GM21526 (cell line): ENCODE measurements at regions not wholly inside any gene's neighbourhood (a gene's known extent, or its start where the extent isn't known, plus 50 kb on each side); places are given as distances from the start of the nearest gene placed in this dataset.
"Not testable (repeated sequence)": the region's sequence is repeated elsewhere in the genome, so short reads cannot be mapped to it uniquely, and the experiment has no call there.

Source experiments
- ATAC-seq: cut with Tn5 transposase; IDR thresholded peaks from one replicate; pipeline ENCODE4 v1.9.1; 2021; ENCODE audit warnings: moderate library complexity; ENCODE audit not compliant: unreplicated experiment, low FRiP score

DNA sequence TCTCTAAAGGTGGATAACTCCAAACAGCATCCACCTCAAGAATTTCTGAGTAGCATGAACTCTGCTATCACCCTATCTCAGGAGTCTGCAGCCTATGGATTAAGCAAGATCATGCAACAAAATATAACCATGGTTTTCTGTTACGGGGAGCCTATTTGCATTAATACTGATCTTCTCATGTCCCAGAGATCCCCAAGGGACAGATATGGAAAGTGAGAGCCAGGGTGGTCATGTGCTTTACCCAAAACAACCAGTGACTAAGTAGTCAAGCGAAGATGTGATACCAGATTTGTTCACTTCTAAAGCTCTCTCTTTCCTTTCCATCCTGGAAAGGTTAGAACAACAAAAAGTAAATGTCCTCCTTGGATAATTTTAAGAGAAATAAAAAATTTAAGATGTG is 125.1 kb downstream of the PRRX1 start:
- ATAC-seq: no peak

DNA sequence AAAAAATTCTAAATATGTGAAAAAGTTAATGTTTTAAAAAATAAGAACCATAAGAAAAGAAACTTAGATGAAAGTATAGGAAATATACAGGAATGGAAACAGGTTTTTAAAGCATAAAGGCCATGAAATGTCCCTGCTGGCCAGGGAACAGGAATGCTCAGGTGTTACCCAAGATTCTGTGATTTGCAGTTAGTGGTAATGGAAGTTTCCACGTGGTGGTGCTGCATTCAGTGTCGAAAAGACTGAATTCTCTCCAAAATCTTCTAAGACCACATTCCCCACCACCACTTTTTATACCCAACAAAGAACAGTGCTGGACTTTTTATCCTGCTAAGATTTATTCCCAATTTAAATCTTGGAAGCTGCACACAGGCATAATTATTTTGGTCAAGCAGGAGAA is 126.2 kb downstream of the PRRX1 start:
- ATAC-seq: no peak

DNA sequence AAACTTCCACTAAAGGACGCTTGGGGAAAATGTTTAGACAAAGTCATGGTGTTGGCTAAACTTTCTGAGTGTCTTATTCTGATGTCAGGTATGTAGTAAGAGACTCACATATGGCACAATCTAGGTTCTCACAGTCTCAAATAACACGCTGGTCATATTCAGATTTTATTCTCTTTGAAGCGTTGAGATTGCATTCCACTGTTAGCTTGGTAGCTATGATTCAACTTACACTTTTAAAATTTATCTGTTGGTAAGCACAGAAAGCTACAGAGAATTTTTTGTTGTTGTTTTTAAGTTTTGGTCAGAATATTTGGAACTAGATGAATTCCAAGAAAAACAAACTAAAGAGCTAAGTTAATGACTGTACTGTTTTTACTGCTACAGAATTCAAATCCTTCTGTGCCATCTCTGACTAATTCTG is 126.7 kb downstream of the PRRX1 start:
- ATAC-seq: no peak

DNA sequence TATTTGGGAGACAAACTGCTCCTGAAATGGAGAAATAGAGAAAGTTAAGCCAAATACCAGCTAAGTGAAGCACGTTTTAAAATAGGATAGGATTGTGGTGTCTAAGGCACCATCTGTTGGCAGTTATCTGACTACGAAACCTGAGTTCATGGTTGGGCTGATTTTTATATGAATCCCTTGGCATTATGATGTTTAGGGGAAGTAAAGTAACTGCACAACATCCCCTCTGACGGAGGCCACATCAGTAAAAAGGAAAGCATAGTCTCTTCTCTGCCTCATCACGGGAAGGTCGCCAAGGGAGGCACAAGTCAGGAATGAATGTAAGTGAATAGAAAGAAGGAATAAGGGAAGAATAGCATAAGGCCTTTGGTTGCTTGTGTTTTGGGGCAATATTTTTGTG is 128.0 kb downstream of the PRRX1 start:
- ATAC-seq: no peak

DNA sequence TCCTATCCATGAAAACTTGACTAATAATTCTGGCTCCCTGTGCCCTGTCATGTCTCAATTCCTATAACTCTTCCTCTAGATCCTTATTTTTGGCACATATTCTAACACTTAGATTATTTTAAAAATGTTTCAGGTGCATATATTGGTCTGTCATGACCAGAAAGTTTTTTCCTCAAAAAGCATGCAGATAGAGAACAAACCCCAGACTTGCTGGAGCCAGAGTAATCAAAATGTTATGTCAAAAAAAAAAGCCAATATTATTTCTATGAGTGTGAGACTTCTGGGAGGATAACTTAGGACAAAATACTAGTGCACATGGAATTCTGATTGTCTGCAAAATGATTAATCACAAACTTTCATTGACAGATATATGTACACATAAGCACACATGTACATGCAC is 135.1 kb upstream of the MROH9 start:
- ATAC-seq: no peak

DNA sequence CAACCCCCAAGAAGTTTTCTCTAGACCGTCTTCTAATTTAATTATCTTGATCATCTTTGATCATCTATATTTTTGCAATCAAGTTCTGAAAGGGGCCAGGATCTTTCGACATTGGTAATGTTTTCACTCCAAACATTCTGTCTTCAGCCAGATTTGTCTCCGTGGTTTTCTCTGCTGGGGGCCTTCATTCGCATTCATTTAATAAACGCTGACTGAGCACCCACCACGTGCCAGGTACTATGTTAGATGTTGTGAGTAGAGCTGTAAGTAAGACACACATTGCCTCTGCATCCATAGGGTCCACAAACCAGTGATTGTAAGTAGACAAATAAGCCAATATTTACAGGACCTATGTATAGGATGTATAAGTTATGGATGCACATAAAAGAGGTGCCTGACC is 134.5 kb upstream of the MROH9 start:
- no peak for ATAC-seq

DNA sequence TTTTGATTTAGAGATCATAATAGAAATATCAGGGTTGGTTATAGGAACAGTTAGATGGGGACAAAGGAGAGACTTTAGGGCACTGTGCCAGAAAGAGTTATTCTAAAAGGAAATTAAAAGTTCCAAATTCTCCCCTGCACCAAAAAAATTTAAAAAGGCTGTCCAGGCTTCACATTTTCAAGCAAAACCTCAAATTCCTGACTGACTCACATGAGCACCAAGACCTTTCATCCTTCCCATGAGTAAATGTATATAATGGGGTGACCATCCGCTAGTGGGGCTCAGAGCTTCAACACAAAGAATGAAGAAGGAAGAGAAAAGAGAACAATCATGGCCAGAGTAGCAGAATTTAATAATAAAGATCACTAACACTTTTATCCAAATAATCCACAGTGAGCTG is 131.6 kb upstream of the MROH9 start:
- no peak for ATAC-seq

DNA sequence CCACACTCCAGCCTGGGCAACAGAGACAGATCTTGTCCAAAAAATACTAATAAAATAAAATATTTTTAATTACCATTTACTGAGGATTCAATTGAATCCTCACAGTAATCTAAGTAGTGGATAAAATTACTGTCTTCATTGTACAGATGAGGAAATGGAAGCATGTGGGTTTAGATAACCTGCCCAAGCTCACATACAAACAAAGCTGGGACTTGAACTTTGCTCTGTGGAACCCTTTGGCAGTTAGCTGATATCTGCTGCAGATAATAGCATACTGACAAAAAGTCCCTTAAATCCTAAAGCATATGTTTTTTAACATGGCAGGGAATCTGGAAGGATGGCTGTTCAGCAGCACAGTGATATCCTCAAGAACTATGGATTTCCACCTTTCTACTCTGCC is 130.9 kb upstream of the MROH9 start:
- ATAC-seq: no peak

DNA sequence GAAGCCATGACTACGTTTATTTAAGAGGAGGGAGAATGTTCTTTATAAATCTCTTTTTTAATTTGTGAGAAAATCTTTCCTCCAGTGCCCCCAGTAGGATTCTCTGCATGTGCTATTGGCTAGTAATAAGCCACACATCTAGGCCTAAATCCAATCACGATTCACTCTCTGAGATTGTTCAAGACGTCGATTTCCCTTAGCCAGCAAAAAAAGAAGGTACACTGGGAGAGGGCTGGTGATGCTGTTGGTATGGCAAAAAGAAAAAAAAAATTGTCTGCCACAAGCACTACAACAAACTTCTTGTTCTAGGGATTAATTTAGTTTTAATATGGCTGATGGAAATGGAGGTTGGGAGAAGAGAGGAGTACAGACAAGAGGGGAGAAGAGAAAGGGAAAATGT is 130.5 kb upstream of the MROH9 start:
- no peak for ATAC-seq

DNA sequence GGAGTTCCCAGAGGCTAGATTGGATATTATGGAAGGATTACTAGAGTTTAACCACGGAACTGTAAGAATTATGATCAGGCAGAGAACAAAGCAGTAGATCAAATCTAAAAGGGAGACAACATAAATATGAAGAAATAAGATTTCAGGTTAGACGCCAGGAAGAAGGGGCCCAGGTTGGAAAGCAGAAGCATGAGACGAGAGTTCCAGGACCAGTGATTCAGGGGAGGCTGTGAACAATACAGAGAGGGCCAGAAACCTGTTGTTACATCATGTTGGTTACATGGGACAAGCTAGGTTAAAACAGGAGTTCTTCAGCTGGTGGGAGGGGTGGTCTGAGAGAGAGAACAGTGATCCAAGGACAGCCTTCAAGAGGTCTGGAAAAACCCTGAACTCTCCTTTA is 128.4 kb upstream of the MROH9 start:
- no peak for ATAC-seq

DNA sequence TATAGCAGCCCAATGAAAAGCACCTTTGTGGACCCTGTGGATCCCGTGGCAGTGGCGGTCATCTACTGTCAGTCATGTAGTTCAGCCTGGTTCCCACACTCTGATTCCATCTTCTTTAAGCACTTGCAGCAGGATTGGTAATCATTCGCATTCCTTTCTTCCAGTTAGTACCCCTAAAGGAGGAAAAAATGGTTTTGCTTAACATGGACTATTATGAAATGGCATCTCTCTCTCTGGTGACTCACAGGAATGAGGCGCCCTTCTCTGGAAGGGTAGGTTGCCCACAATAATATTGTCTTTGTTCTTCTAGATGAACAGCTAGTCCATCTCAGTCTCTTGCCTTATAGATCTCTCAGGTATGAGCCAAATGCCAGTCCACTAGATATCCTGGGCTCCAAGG is 127.9 kb upstream of the MROH9 start:
- no peak for ATAC-seq

DNA sequence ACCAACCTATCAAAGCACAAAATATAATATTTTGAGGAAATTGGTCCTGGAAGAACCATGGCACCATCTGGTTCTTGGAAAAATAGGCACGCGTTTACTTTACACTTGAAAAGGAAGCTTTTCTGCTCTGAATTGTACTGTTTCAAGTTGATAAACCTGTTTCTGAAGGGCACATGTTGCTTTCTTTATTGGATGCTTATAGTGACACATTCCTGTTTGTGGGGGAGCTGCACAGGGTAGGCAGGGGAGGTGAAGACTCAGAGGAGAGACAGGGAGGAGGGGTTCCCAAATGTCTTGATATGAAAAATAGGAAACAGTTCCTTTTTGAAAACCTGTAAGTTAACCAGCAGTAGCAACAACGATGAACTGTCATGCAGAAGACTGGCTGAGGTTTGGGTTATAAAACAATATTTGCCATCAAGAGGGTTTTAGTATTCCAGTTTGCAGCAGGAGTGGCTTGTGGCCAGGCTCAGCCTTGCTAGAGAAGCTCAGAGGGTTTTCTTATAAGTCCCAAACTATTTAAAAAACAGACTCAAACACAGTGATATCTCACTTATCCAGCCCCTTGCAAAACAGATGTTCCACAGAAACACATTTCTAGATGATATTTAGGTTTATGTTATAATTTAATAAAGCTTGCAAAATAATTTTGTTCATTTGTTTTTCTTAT is 127.0 kb upstream of the MROH9 start:
- no peak for ATAC-seq

DNA sequence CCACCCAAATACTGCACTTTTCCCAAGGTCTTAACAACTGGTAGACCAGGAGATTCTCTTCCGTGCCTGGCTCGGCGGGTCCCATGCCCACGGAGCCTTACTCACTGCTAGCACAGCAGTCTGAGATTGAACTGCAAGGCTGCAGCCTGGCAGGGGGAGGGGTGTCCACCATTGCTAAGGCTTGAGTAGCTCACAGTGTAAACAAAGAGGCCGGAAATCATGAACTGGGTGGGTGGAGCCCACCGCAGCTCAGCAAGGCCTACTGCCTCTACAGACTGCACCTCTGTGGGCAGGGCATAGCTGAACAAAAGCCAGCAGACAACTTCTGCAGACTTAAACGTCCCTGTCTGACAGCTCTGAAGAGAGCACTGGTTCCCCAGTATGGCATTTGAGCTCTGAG is 124.3 kb upstream of the MROH9 start:
- ATAC-seq: not testable (repeated sequence)

DNA sequence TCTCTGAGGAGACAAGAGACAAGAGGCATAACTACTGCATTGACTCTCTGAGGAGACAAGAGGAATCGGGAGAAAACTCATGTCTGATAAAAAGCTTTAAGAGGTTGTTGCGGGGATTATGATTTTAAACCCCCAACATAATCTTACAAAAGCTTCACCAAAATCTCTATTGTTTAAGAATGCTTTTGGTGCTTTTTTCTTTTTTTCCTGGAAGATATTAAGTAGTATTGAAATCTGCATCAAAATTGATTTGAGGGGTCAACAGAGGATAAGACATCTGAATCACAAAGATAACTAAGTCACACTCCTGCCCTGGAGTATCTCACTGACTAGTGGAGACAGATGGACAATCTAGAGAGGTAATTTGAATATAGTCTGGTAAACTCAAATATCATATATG is 115.6 kb upstream of the MROH9 start:
- ATAC-seq: no peak

DNA sequence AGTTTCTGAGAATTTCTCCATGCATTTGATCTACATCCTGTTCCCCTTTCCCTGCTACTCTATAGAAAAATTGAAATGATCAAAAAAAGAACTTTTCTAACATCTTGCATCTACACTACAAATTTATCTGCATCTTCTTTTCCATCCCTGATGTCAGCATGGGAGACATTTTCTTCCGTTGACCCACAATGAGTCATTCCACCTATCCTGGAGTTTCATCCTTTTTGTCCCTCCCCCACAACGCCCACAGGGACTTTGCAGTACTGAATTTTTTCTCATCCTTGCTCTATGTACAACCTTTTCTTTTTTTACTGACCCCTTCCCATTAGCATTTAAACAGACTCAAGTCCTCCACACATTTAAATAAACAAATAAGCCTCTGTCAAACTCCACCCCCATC is 112.2 kb upstream of the MROH9 start:
- no peak for ATAC-seq

DNA sequence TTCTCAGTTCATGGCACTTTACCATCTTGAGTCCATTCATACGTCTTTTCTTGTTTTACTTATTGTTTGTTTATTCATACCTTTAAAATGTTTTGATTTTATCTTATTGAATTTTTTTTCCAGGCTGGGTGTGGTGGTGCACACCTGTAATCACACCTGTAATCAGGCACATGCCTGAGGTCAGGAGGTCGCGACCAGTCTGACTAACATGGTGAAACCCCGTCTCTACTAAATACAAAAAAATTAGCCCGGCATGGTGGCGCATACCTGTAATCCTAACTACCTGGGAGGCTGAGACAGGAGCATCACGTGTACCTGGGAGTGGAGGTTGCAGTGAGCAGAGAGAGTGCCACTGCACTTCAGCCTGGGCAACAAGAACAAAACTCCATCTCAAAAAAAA is 104.1 kb upstream of the MROH9 start:
- no peak for ATAC-seq

DNA sequence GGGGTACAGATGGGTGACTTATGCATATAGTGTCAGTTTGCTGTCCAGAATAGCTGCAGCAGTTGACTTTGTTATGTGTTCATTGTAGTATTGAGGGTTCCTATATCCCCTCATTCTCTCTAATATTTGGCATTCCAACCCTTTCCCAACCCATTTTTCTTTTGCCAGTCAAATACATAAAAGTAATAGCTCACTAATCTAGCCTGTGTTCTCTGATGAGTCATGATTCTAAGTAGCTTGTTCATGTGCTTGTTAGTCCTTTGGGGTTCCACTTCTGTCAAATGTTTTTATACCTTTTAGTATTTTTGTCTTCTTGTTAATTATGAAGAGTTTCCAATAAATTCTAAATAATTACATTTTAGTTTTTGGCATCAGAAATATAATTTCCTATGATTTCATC is 99.2 kb upstream of the MROH9 start:
- no peak for ATAC-seq

DNA sequence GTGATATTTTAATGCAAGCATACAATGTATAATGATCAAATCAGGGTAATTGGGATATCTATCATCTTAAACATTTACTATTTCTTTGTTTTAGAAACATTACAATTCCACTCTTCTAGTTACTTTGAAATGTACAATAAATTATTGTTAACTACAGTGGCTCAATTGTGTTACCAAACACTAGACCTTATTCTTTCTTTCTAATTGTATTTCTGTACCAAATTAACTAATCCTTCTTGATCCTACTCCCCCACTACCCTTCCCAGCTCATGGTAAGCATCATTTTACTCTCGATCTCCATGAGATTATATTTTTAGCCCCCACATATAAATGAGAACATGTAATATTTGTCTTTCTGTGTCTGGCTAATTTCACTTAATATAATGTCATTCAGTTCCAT is 95.0 kb upstream of the MROH9 start:
- no peak for ATAC-seq

DNA sequence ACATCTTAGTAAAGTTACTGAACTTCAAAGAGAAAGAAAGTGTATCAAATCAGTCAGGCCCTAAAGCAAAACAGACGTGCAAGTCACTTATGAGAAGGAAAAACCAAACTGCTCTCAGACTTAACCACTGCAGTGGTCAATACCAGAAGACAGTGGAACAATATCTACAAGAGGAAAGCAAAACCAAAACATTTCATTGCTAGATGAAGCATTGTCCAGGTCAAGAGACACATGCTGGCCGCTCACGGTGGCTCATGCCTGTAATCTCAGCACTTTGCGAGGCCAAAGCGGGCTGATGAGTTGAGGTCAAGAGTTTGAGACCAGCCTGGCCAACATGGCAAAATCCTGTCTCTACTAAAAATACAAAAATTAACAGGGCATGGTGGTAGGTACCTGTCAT is 82.0 kb upstream of the MROH9 start:
- peak; percentile 75 for ATAC-seq

DNA sequence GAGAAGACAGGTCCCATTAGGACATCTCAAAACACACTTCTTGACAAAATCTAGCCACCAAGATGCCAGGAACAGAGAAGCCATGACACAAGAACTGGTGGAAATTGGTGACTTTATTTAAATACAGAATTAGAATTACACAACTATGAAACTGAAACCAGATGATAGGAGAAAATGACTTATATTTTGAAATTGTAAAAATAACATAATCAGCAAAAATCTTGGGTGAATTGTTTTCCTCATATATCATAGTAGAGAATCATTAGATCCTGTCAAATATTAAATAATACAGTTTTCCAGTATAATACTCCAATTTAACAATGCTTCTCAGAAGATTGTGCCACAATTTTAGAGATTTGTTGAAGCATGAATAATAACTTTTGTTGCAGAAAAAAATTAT is 81.5 kb upstream of the MROH9 start:
- no peak for ATAC-seq

DNA sequence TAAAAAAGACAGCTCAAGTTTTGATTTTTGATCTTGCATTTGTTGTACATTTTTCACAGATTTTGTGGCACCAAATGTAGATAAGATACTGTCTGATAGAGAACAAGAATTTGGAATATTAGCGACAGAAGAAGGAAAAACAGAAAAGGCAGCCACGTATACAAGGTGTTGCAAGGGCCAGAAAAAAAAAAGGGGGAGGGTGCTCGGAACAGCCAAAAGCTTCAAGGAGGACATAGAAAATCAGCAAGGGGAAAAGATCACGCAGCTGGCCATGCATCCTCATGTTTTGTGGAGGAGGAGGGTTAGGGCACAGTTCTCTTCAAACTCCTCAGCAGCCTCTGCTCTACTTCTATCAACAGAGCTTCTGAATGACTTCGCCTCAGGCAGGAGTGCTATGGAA is 80.7 kb upstream of the MROH9 start:
- ATAC-seq: no peak

DNA sequence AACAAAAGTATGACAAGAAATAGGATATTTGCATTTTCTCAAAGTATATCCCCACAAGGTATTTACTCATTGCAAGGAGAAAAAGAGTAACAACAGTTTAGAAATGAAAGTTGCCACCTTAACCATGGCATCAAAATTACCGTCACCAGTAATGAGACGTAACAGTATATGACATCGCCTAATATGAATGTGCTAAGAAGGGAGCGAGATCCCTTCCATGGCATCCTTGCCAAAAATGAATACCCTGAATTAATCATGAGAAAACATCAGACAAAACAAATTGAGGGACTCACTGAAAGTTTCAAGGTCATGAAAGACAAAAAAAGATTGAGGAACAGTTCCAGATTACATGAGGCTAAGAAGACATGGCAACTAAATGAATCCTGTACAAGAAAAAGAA is 78.9 kb upstream of the MROH9 start:
- no peak for ATAC-seq

DNA sequence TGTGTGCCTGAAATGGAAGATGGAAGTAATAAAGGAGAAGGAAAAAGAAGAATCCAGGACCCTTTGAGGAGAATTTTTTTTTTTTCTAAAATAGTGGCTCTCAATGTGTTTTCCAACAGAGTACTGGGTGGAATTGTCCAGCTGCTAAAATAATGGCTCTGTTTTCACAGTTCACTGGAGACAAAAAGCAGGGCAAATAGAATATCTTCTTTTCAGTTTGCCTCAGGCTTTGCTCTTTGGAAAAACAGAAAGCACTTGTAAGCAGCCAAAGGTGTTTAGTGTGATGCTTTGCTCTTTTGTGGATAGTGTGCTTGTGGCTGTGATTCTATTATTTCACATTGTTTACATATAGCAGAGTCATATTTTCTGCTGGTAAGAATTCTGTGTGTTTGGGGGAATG is 77.4 kb upstream of the MROH9 start:
- ATAC-seq: no peak
